HepG2 (cell line): ENCODE measurements at regions not wholly inside any gene's neighbourhood (a gene's known extent, or its start where the extent isn't known, plus 50 kb on each side); places are given as distances from the start of the nearest gene placed in this dataset.

ENCODE experiments used
- ATAC-seq: fragments of 200-7000 bp; cut with Tn5 transposase; 3 replicates; pipeline ENCODE4 v1.9.1; 2020; ENCODE audit warnings: mild to moderate bottlenecking, moderate library complexity
- BruUV-seq: library from RNA; stranded (reverse); fragments of 400-500 nt; replicated peaks from 2 replicates; lab custom pipeline; 2021; lab: Mats Ljungman, UMichigan
- CTCF ChIA-PET: fragments of 300-600 bp; formaldehyde crosslinking; extraction: SDS; loops from one replicate; lab custom pipeline; 2021; ENCODE audit warnings: low total read pairs, inconsistent platforms, low intra/inter-chr PET ratio; lab: Yijun Ruan, JAX
- POLR2A ChIA-PET: fragments of 350-600 bp; sonication (Branson Sonifier 250); formaldehyde crosslinking; loops from one replicate; lab custom pipeline; 2020; ENCODE audit warnings: antibody characterized with exemption, inconsistent platforms; lab: Yijun Ruan, JAX
- DNase-seq: peaks from one replicate; pipeline ENCODE4 v3.0.0-alpha.2; 2015; ENCODE audit warnings: low spot score
- FAIRE-seq: peaks from 3 replicates; lab custom pipeline; 2011; peaks lifted over from hg19 to GRCh38; lab: Jason Lieb, UNC
- H2AFZ ChIP-seq: one replicate; pipeline ENCODE4 v1.6.1; 2011; ENCODE audit warnings: low read length, inconsistent platforms
- H3K27ac ChIP-seq: fragments of 300-600 bp; 3 replicates; pipeline ENCODE4 v1.8.0; 2011; ENCODE audit warnings: mixed run types, mild to moderate bottlenecking, mixed read lengths, low read length, inconsistent platforms; ENCODE audit not compliant: insufficient read depth; ENCODE audit errors: extremely low read length
- H3K27me3 ChIP-seq, 2 experiments: fragments of 200-600 bp in 1 of 2; 2 replicates in 1 of 2; 3 replicates in 1 of 2; pipeline versions ENCODE4 v1.6.0 to v1.8.0; 2011; ENCODE audit warnings: low read length in 2 of 2, mild to moderate bottlenecking in 2 of 2, moderate library complexity in 2 of 2, inconsistent platforms in 1 of 2; ENCODE audit not compliant: insufficient read depth in 2 of 2, control insufficient read depth in 1 of 2
- H3K36me3 ChIP-seq, 2 experiments: fragments of 200-600 bp in 1 of 2; replicated peaks in 1 of 2; 2 replicates in 1 of 2; 3 replicates in 1 of 2; pipeline versions ENCODE4 v1.5.1 to v1.8.0; 2011; ENCODE audit warnings: low read length in 2 of 2, inconsistent platforms in 1 of 2; ENCODE audit not compliant: insufficient read depth in 2 of 2, control insufficient read depth in 1 of 2
- H3K4me1 ChIP-seq: 2 replicates; pipeline ENCODE4 v1.5.1; 2012; ENCODE audit warnings: low read length, inconsistent platforms; ENCODE audit not compliant: insufficient read depth
- H3K4me2 ChIP-seq: 2 replicates; pipeline ENCODE4 v1.6.0; 2011; ENCODE audit warnings: low read depth, low read length, inconsistent platforms
- H3K4me3 ChIP-seq, 3 experiments: fragments of 200-600 bp in 1 of 3; sonication (generic), shearing (Covaris generic) in 1 of 3; replicated peaks in 1 of 3; 2 replicates each; pipeline ENCODE4 v1.5.1; 2011 to 2016; ENCODE audit warnings: low read length in 3 of 3, inconsistent platforms in 2 of 3, low read depth in 2 of 3, mild to moderate bottlenecking in 2 of 3, control low read depth in 1 of 3, mixed read lengths in 1 of 3; ENCODE audit not compliant: insufficient read depth in 1 of 3
- H3K79me2 ChIP-seq: one replicate; pipeline ENCODE4 v1.6.1; 2011; ENCODE audit warnings: low read length, inconsistent platforms; ENCODE audit not compliant: insufficient read depth
- H3K9ac ChIP-seq: 2 replicates; pipeline ENCODE4 v1.6.0; 2011; ENCODE audit warnings: mild to moderate bottlenecking, low read depth, low read length, inconsistent platforms; ENCODE audit not compliant: insufficient read depth
- H3K9me3 ChIP-seq: 2 replicates; pipeline ENCODE4 v1.5.1; 2012; ENCODE audit warnings: mild to moderate bottlenecking, low read length
- H4K20me1 ChIP-seq: 2 replicates; pipeline ENCODE4 v1.6.0; 2011; ENCODE audit warnings: inconsistent platforms, mild to moderate bottlenecking, low read length, moderate library complexity; ENCODE audit not compliant: insufficient read depth
- NRL ChIP-seq: sonication (generic); formaldehyde crosslinking; IDR thresholded peaks from 2 replicates; pipeline ENCODE4 v1.5.0; 2020; ENCODE audit warnings: missing genetic modification reagents, mild to moderate bottlenecking, moderate library complexity, borderline replicate concordance
- PHF20 ChIP-seq: sonication (generic); formaldehyde crosslinking; IDR thresholded peaks from 2 replicates; pipeline ENCODE4 v1.5.0; 2020; ENCODE audit warnings: mild to moderate bottlenecking, missing genetic modification reagents
- RXRA ChIP-seq: sonication (generic); formaldehyde crosslinking; IDR thresholded peaks from 2 replicates; pipeline ENCODE4 v1.5.1; 2020; ENCODE audit warnings: missing genetic modification reagents
- SNRNP70 ChIP-seq: fragments of 200-400 bp; formaldehyde crosslinking; IDR thresholded peaks from 2 replicates; pipeline ENCODE4 v1.6.1; 2017; ENCODE audit warnings: mild to moderate bottlenecking, low read depth, low read length, moderate library complexity
- SRY ChIP-seq: sonication (generic); formaldehyde crosslinking; IDR thresholded peaks from 2 replicates; pipeline ENCODE4 v1.8.0; 2022; ENCODE audit warnings: mild to moderate bottlenecking, missing genetic modification reagents
- ZNF776 ChIP-seq: sonication (generic); formaldehyde crosslinking; IDR thresholded peaks from 2 replicates; pipeline ENCODE4 v1.4.0; 2020; ENCODE audit warnings: mild to moderate bottlenecking, missing genetic modification reagents
- ZNF850 ChIP-seq: sonication (generic); formaldehyde crosslinking; conservative IDR thresholded peaks from 2 replicates; pipeline ENCODE4 v1.9.0; 2021; ENCODE audit warnings: mild to moderate bottlenecking, missing genetic modification reagents
- WGBS: methylation state at CpG from one replicate; pipeline ENCODE4 v1.1.6; 2017; ENCODE audit warnings: low lambda C conversion rate; 5-methylcytosine and 5-hydroxymethylcytosine counted together
- in situ Hi-C: cut with HindIII; loops from 2 replicates; pipeline ENCODE4 v1.10.0; 2017; ENCODE audit warnings: low pct_unique_long_range_greater_than_20kb; ENCODE audit not compliant: extremely low pct_ligation_motif_present
- intact Hi-C: fragments of 100-400 bp; cut with micrococcal nuclease; formaldehyde crosslinking; loops from one replicate; pipeline ENCODE4 v1.10.0; 2022; ENCODE audit not compliant: unreplicated experiment
- TF ChIP-seq, protein P1 (sequence below), 2 experiments: sonication (generic) in 1 of 2; formaldehyde crosslinking in 1 of 2; IDR thresholded peaks; 2 replicates each; pipeline versions ENCODE4 v1.4.0 to v1.6.1; 2018 to 2020; ENCODE audit warnings: missing genetic modification reagents in 2 of 2, borderline replicate concordance in 1 of 2, low read depth in 1 of 2, mild to moderate bottlenecking in 1 of 2, missing biosample characterization in 1 of 2

DNA sequence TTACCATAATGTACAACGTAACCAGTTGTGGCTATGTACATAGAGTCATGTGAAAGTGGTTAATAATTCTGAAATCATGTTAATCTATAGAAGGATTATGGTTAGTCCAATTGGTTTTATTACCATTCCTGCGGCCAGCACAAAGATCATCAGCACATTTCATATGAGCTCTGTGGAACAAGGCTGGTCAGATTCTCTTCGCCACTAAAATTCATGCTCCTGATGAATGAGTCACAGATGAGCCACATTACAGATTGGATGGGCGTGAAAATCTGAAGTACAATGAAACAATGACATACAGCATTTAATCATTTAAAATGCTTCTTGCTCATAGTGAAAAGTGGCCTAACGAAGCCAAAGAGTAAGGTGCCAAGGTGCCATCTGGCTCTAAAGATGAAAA lies 716.2 kb upstream of the PHF14 start (continued):
- no peak for TF ChIP-seq ZNF776 (CRISPR knock-in tag)

DNA sequence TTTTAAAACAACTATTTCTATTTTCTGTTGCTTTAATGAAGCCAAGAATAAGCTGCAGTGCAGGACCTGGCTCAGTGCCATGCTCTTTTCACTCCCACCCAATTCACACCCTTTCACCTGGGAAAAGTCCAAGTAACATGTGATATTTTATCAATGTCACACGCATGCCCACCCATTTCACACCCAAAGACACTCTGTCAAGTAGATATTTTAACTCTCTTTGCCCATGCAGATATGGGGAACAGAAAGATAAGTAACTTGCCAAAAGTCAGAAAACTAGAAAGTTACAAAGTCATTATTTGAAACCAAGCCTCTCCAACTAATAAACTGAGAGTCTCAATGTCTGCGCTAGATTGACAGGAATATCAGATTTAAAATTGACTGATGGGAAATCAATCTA lies 706.7 kb upstream of the PHF14 start:
- POLR2A ChIA-PET: no interaction called here
- no peaks in the 10 kb centered on the region for H3K4me1 ChIP-seq
- in situ Hi-C loops (no loop called here), intact Hi-C loops (no loop called here)
- H3K9me3 ChIP-seq: peaks cover 65% of the 10 kb centered on the region
- H3K79me2 ChIP-seq: no peaks in the 10 kb centered on the region
- H3K27ac ChIP-seq: no peak overlapping the region
- no peak overlapping the region for H3K9ac ChIP-seq
- CTCF ChIA-PET: no interaction called here
- H4K20me1 ChIP-seq: no peaks in the 10 kb centered on the region
- DNase-seq (no peak), ATAC-seq (no peak), FAIRE-seq (no peak)
- no peaks in the 10 kb centered on the region for H3K27me3 ChIP-seq
- no peaks in the 10 kb centered on the region for H3K36me3 ChIP-seq
- H3K4me3 ChIP-seq: no peak overlapping the region
- H3K4me2 ChIP-seq: no peak overlapping the region
- BruUV-seq: no TSS peak
- no peak overlapping the region for H2AFZ ChIP-seq
- 46% methylated on average over 2 of the region's 2 CpGs for WGBS
- no peak for TF ChIP-seq SRY (CRISPR knock-in tag)
- TF ChIP-seq, protein P1, sequence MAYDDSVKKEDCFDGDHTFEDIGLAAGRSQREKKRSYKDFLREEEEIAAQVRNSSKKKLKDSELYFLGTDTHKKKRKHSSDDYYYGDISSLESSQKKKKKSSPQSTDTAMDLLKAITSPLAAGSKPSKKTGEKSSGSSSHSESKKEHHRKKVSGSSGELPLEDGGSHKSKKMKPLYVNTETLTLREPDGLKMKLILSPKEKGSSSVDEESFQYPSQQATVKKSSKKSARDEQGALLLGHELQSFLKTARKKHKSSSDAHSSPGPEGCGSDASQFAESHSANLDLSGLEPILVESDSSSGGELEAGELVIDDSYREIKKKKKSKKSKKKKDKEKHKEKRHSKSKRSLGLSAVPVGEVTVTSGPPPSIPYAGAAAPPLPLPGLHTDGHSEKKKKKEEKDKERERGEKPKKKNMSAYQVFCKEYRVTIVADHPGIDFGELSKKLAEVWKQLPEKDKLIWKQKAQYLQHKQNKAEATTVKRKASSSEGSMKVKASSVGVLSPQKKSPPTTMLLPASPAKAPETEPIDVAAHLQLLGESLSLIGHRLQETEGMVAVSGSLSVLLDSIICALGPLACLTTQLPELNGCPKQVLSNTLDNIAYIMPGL (CRISPR knock-in tag; IDR thresholded peaks at IDR 0.05; ENCODE audit: borderline replicate concordance in 1 of 2, low read depth in 1 of 2): no peak
- TF ChIP-seq NRL (CRISPR knock-in tag): no peak
- TF ChIP-seq PHF20 (CRISPR knock-in tag): no peak
- no peak for TF ChIP-seq SNRNP70
- no peak for TF ChIP-seq ZNF850
- TF ChIP-seq RXRA (CRISPR knock-in tag): no peak
